GM18511 (cell line): ENCODE measurements at regions not wholly inside any gene's neighbourhood (a gene's known extent, or its start where the extent isn't known, plus 50 kb on each side); places are given as distances from the start of the nearest gene placed in this dataset.
A peak's percentile ranks its signal among the peaks of the same experiment; 100 is the strongest.
"Not testable (repeated sequence)": the region's sequence is repeated elsewhere in the genome, so short reads cannot be mapped to it uniquely, and the experiment has no call there.

ENCODE experiments used
- ATAC-seq: cut with Tn5 transposase; IDR thresholded peaks from one replicate; pipeline ENCODE4 v1.9.1; 2021; ENCODE audit warnings: mild to moderate bottlenecking, moderate library complexity; ENCODE audit not compliant: unreplicated experiment

- ATAC-seq = no peak
Measured at GRCh38 chr17:65314212-65314611, 177.0 kb downstream of the RGS9 start.

GRCh38 chr17:65312718-65313377 lies 175.7 kb downstream of the RGS9 start:
- ATAC-seq = no peak

GRCh38 chr17:65311261-65311660 lies 174.1 kb downstream of the RGS9 start:
- ATAC-seq = no peak

GRCh38 chr17:65307961-65308316 lies 170.8 kb downstream of the RGS9 start:
- ATAC-seq = no peak

GRCh38 chr17:65307081-65307960 lies 170.2 kb downstream of the RGS9 start:
- ATAC-seq = no peak

GRCh38 chr17:65305778-65306177 lies 168.6 kb downstream of the RGS9 start:
- ATAC-seq = no peak

- no peak for ATAC-seq
Measured at GRCh38 chr17:65305116-65305515, 167.9 kb downstream of the RGS9 start.

- not testable (repeated sequence) for ATAC-seq
Measured at GRCh38 chr17:65301882-65302281, 164.7 kb downstream of the RGS9 start.

GRCh38 chr17:65301184-65301583 lies 164.0 kb downstream of the RGS9 start:
- no peak for ATAC-seq

- ATAC-seq = no peak
Measured at GRCh38 chr17:65297916-65298315, 160.7 kb downstream of the RGS9 start.

- ATAC-seq = no peak
Measured at GRCh38 chr17:65297384-65297783, 160.2 kb downstream of the RGS9 start.

- ATAC-seq = peak; percentile 64
Measured at GRCh38 chr17:65294181-65294719, 157.1 kb downstream of the RGS9 start.

GRCh38 chr17:65293584-65294180 lies 156.5 kb downstream of the RGS9 start:
- no peak for ATAC-seq

GRCh38 chr17:65292430-65292829 lies 155.3 kb downstream of the RGS9 start:
- ATAC-seq = no peak

GRCh38 chr17:65291301-65291700 lies 154.1 kb downstream of the RGS9 start:
- not testable (repeated sequence) for ATAC-seq

GRCh38 chr17:65290616-65291015 lies 153.4 kb downstream of the RGS9 start:
- no peak for ATAC-seq

GRCh38 chr17:65290056-65290455 lies 152.9 kb downstream of the RGS9 start:
- no peak for ATAC-seq

GRCh38 chr17:65287040-65287439 lies 149.9 kb downstream of the RGS9 start:
- ATAC-seq = no peak

- ATAC-seq = no peak
Measured at GRCh38 chr17:65283704-65284103, 146.5 kb downstream of the RGS9 start.

- ATAC-seq = no peak
Measured at GRCh38 chr17:65279456-65279855, 142.3 kb downstream of the RGS9 start.

GRCh38 chr17:65278820-65279184 lies 141.6 kb downstream of the RGS9 start:
- no peak for ATAC-seq
